Breast epithelium (tissue), 4 donors: ENCODE measurements at regions not wholly inside any gene's neighbourhood (a gene's known extent, or its start where the extent isn't known, plus 50 kb on each side); places are given as distances from the start of the nearest gene placed in this dataset.

ENCODE experiments used
- DNase-seq, 2 donors: peaks; one replicate each; pipeline ENCODE4 v3.0.0-alpha.2; 2019; ENCODE audit warnings: low spot score in 2 of 2
- H3K27ac ChIP-seq, 2 donors: fragments of 200-600 bp; sonication (generic) in 1 of 2; one replicate each; pipeline ENCODE4 v1.5.1; 2016 to 2019; ENCODE audit warnings: mild to moderate bottlenecking in 1 of 2
- H3K27me3 ChIP-seq, 2 donors: fragments of 200-600 bp; sonication (generic) in 1 of 2; one replicate each; pipeline versions ENCODE4 v1.5.1 to v1.6.0; 2017 to 2019; ENCODE audit warnings: control low read depth in 1 of 2, mild to moderate bottlenecking in 1 of 2
- H3K36me3 ChIP-seq: fragments of 200-600 bp; one replicate; pipeline ENCODE4 v1.5.1; 2019
- H3K4me1 ChIP-seq, 2 donors: fragments of 200-600 bp; sonication (generic); one replicate each; pipeline ENCODE4 v1.5.1; 2016 to 2019; ENCODE audit warnings: control low read depth in 1 of 2
- H3K4me3 ChIP-seq, 3 donors: fragments of 200-600 bp; sonication (generic); 1 replicate in 2 of 3; 2 replicates in 1 of 3; pipeline ENCODE4 v1.5.1; 2016 to 2019; ENCODE audit warnings: mild to moderate bottlenecking in 3 of 3, moderate library complexity in 2 of 3
- H3K9me3 ChIP-seq, 2 donors: fragments of 200-600 bp; sonication (generic) in 1 of 2; one replicate each; pipeline ENCODE4 v1.5.1; 2016 to 2019; ENCODE audit warnings: control low read depth in 1 of 2
- CTCF ChIP-seq, 3 donors: fragments of 450-650 bp; IDR thresholded peaks; one replicate each; pipeline ENCODE4 v1.5.1; 2016 to 2017; ENCODE audit warnings: antibody characterized with exemption in 3 of 3, mild to moderate bottlenecking in 3 of 3, moderate library complexity in 3 of 3
- POLR2A ChIP-seq: fragments of 450-650 bp; IDR thresholded peaks from one replicate; pipeline ENCODE4 v1.6.1; 2016; ENCODE audit warnings: antibody characterized with exemption, mild to moderate bottlenecking, moderate library complexity
- POLR2AphosphoS5 ChIP-seq, 3 donors: sonication (generic); formaldehyde crosslinking; IDR thresholded peaks; one replicate each; pipeline ENCODE4 v1.6.1; 2017; ENCODE audit warnings: antibody characterized with exemption in 3 of 3
- intact Hi-C: fragments of 100-400 bp; cut with DNase I; formaldehyde crosslinking; loops from one replicate; pipeline ENCODE4 v1.15.1; 2023; ENCODE audit warnings: low total_unique reads

GRCh38 chr20:7015257-7015656 lies 247.8 kb downstream of the BMP2 start:
- no peaks in the 10 kb centered on the region for H3K36me3 ChIP-seq
- H3K9me3 ChIP-seq = peaks cover 0 to 2% of the 10 kb centered on the region in 2 donors
- H3K27me3 ChIP-seq = no peaks in the 10 kb centered on the region
- H3K4me3 ChIP-seq = no peak overlapping the region
- no peak overlapping the region for H3K27ac ChIP-seq
- H3K4me1 ChIP-seq = no peaks in the 10 kb centered on the region
- DNase-seq = no peak
- intact Hi-C loops = no loop called here
- TF ChIP-seq POLR2AphosphoS5 (IDR thresholded peaks at IDR 0.05) (no peak), POLR2A (no peak), CTCF (IDR thresholded peaks at IDR 0.05) (no peak)

DNA sequence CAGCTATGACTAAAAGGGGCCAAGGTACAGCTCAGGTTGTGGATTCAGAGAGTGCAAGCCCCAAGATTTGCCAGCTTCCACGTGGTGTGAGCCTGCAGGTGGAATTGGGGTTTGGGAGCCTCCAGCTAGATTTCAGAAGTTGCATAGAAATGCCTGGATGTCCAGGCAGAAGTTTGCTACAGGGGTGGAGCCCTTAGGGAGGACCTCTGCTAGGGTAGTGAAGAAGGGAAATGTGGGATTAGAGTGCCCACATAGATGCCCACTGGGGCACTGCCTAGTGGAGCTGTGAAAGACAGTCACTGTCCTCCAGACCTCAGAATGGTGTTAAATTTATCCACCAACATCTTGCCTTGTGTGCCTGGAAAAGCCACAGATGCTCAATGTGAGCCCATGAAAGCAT lies 255.1 kb downstream of the BMP2 start:
- TF ChIP-seq CTCF (IDR thresholded peaks at IDR 0.05) = no peak
- TF ChIP-seq POLR2AphosphoS5 (IDR thresholded peaks at IDR 0.05) = no peak
- no peak for TF ChIP-seq POLR2A
- H3K4me3 ChIP-seq = no peak overlapping the region
- intact Hi-C loops = loop anchor here (5.0 kb wide), 1 partner anchor 405 kb away; no protein-coding TSS in a partner anchor
- H3K9me3 ChIP-seq = peaks cover 11 to 21% of the 10 kb centered on the region in 2 donors
- H3K4me1 ChIP-seq = no peaks in the 10 kb centered on the region
- DNase-seq = no peak
- no peaks in the 10 kb centered on the region for H3K36me3 ChIP-seq
- H3K27ac ChIP-seq = no peak overlapping the region
- no peaks in the 10 kb centered on the region for H3K27me3 ChIP-seq

GRCh38 chr20:7025635-7026034 lies 258.1 kb downstream of the BMP2 start:
- TF ChIP-seq CTCF (IDR thresholded peaks at IDR 0.05) (no peak), POLR2AphosphoS5 (IDR thresholded peaks at IDR 0.05) (no peak), POLR2A (no peak)
- intact Hi-C loops = no loop called here
- H3K4me1 ChIP-seq = no peaks in the 10 kb centered on the region
- H3K36me3 ChIP-seq = no peaks in the 10 kb centered on the region
- no peak overlapping the region for H3K4me3 ChIP-seq
- DNase-seq = no peak
- H3K27me3 ChIP-seq = no peaks in the 10 kb centered on the region
- H3K27ac ChIP-seq = no peak overlapping the region
- H3K9me3 ChIP-seq = peaks cover 11 to 16% of the 10 kb centered on the region in 2 donors

DNA sequence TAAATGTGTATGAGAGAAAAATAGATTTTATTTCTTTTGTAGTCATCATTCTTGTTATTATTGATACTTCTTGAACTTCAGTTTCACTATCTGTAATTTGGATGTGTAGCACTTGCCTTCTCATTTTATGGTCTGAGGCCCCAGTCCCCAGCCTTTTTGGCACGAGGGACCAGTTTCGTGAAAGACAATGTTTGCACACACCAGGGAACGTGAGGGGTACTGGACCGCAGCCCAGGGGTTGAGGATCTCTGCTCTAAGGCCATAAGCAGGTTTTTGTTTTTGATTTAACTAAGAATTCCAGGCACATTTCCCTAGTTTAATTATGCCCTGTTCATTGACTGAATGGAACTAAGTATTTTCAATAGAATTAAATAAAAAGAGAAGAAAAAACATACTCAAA lies 261.5 kb downstream of the BMP2 start:
- Histone ChIP-seq H3K36me3 (no peaks in the 10 kb centered on the region), H3K4me1 (no peaks in the 10 kb centered on the region), H3K27ac (no peak overlapping the region), H3K27me3 (no peaks in the 10 kb centered on the region), H3K9me3 (no peaks in the 10 kb centered on the region), H3K4me3 (no peak overlapping the region)
- no peak for TF ChIP-seq POLR2AphosphoS5 (IDR thresholded peaks at IDR 0.05)
- no peak for TF ChIP-seq POLR2A
- no peak for TF ChIP-seq CTCF (IDR thresholded peaks at IDR 0.05)
- intact Hi-C loops = no loop called here
- no peak for DNase-seq

GRCh38 chr20:7031222-7031621 lies 263.7 kb downstream of the BMP2 start:
- Histone ChIP-seq H3K4me1 (no peaks in the 10 kb centered on the region), H3K36me3 (no peaks in the 10 kb centered on the region), H3K4me3 (no peak overlapping the region), H3K9me3 (no peaks in the 10 kb centered on the region), H3K27ac (no peak overlapping the region), H3K27me3 (no peaks in the 10 kb centered on the region)
- intact Hi-C loops = no loop called here
- no peak for DNase-seq
- TF ChIP-seq CTCF (IDR thresholded peaks at IDR 0.05) (no peak), POLR2AphosphoS5 (IDR thresholded peaks at IDR 0.05) (no peak), POLR2A (no peak)
